ENCODE measurements at regions not wholly inside any gene's neighbourhood (a gene's known extent, or its start where the extent isn't known, plus 50 kb on each side); places are given as distances from the start of the nearest gene placed in this dataset.

GRCh38 chr9:87115785-87116184 lies 168.5 kb upstream of the GAS1 start:
- TF ChIP-seq POLR2AphosphoS5 (IDR thresholded peaks at IDR 0.05; ENCODE audit: low read depth, low read length), result no peak
- TF ChIP-seq SIN3A (IDR thresholded peaks at IDR 0.05; ENCODE audit: borderline replicate concordance, insufficient read depth, low read length), result no peak

Data from PFSK-1 (cell line).